ENCODE measurements at regions not wholly inside any gene's neighbourhood (a gene's known extent, or its start where the extent isn't known, plus 50 kb on each side); places are given as distances from the start of the nearest gene placed in this dataset.

- no peak for DNase-seq
These were observed 113.1 kb downstream of the ICOS start for GRCh38 chr2:204049635-204050034.

- DNase-seq = no peak
These were observed 114.1 kb downstream of the ICOS start for GRCh38 chr2:204050681-204051080.

- DNase-seq = no peak
These were observed 114.9 kb downstream of the ICOS start for GRCh38 chr2:204051476-204051875.

- DNase-seq = no peak
These were observed 115.5 kb downstream of the ICOS start for GRCh38 chr2:204051984-204052556.

- DNase-seq = no peak
These were observed 122.5 kb downstream of the ICOS start for GRCh38 chr2:204059016-204059415.

- no peak for DNase-seq
These were observed 124.3 kb downstream of the ICOS start for GRCh38 chr2:204060841-204061240.

- DNase-seq = no peak
These were observed 124.7 kb downstream of the ICOS start for GRCh38 chr2:204061241-204061640.

- DNase-seq = no peak
These were observed 127.6 kb downstream of the ICOS start for GRCh38 chr2:204064119-204064518.

- no peak for DNase-seq
These were observed 129.0 kb downstream of the ICOS start for GRCh38 chr2:204065566-204065965.

- no peak for DNase-seq
These were observed 129.5 kb downstream of the ICOS start for GRCh38 chr2:204066051-204066450.

- DNase-seq = no peak
These were observed 133.2 kb downstream of the ICOS start for GRCh38 chr2:204069804-204070203.

GRCh38 chr2:204072443-204073324, 136.1 kb downstream of the ICOS start:
- DNase-seq = peak; percentile 23

GRCh38 chr2:204074456-204074855, 137.9 kb downstream of the ICOS start:
- DNase-seq = no peak

- DNase-seq = no peak
These were observed 141.6 kb downstream of the ICOS start for GRCh38 chr2:204078003-204078698.

GRCh38 chr2:204081487-204082425, 145.2 kb downstream of the ICOS start:
- no peak for DNase-seq

- DNase-seq = no peak
These were observed 149.6 kb downstream of the ICOS start for GRCh38 chr2:204086167-204086566.

GRCh38 chr2:204089105-204089504, 152.5 kb downstream of the ICOS start:
- no peak for DNase-seq

- DNase-seq = no peak
These were observed 153.0 kb downstream of the ICOS start for GRCh38 chr2:204089574-204089973.

GRCh38 chr2:204090021-204090420, 153.5 kb downstream of the ICOS start:
- no peak for DNase-seq

- no peak for DNase-seq
These were observed 168.2 kb downstream of the ICOS start for GRCh38 chr2:204104811-204105210.

- DNase-seq = peak; percentile 49
These were observed 171.8 kb downstream of the ICOS start for GRCh38 chr2:204108330-204108751.

- DNase-seq = no peak
These were observed 172.3 kb downstream of the ICOS start for GRCh38 chr2:204108781-204109295.

Data from NK-92 treated with Interleukin-12 subunit alpha and Interleukin-12 subunit beta, amount 100 ng/mL, for 24 hours (cell line).